ENCODE measurements at regions not wholly inside any gene's neighbourhood (a gene's known extent, or its start where the extent isn't known, plus 50 kb on each side); places are given as distances from the start of the nearest gene placed in this dataset.

GRCh38 chr4:13067077-13067476, 417.1 kb downstream of the RAB28 start (continued):
- no peak for TF ChIP-seq RCOR1 (IDR thresholded peaks at IDR 0.05; ENCODE audit: low read depth, low read length)
- TF ChIP-seq MAX (IDR thresholded peaks at IDR 0.05): no peak
- no peak for TF ChIP-seq MAFK (IDR thresholded peaks at IDR 0.05; ENCODE audit: partially characterized antibody)

GRCh38 chr4:13059019-13059418, 425.1 kb downstream of the RAB28 start:
- H3K27ac ChIP-seq: no peak overlapping the region
- DNase-seq (ENCODE audit: low read depth in 1 of 2, low spot score in 1 of 2) (no peak), ATAC-seq (no peak), FAIRE-seq (no peak)
- H3K4me1 ChIP-seq: no peaks in the 10 kb centered on the region
- TF ChIP-seq RCOR1 (IDR thresholded peaks at IDR 0.05; ENCODE audit: low read depth, low read length): no peak
- no peak for TF ChIP-seq EHMT2 (IDR thresholded peaks at IDR 0.05; ENCODE audit: low read depth)
- no peak for TF ChIP-seq FOSB (CRISPR knock-in tag; IDR thresholded peaks at IDR 0.05)
- TF ChIP-seq MAX (IDR thresholded peaks at IDR 0.05): no peak
- TF ChIP-seq HDAC2 (IDR thresholded peaks at IDR 0.05): no peak
- TF ChIP-seq ZSCAN20 (CRISPR knock-in tag; IDR thresholded peaks at IDR 0.05): no peak
- no peak for TF ChIP-seq ZFP36 (IDR thresholded peaks at IDR 0.05; ENCODE audit: borderline replicate concordance, partially characterized antibody)
- no peak for TF ChIP-seq HMGXB4 (CRISPR knock-in tag; IDR thresholded peaks at IDR 0.05; ENCODE audit: borderline replicate concordance)
- no peak for TF ChIP-seq FOSL2 (IDR thresholded peaks at IDR 0.05)
- no peak for TF ChIP-seq FOSL2 (CRISPR knock-in tag; IDR thresholded peaks at IDR 0.05)
- no peak for TF ChIP-seq GATA3 (IDR thresholded peaks at IDR 0.05; ENCODE audit: borderline replicate concordance)
- no peak for TF ChIP-seq CHD2 (IDR thresholded peaks at IDR 0.05; ENCODE audit: low read length, partially characterized antibody)
- TF ChIP-seq CHD4 (IDR thresholded peaks at IDR 0.05; ENCODE audit: borderline replicate concordance): no peak
- TF ChIP-seq TFCP2L1 (CRISPR knock-in tag; IDR thresholded peaks at IDR 0.05): no peak
- TF ChIP-seq HEYL (CRISPR knock-in tag; IDR thresholded peaks at IDR 0.05): no peak
- no peak for TF ChIP-seq ATOH8 (CRISPR knock-in tag; IDR thresholded peaks at IDR 0.05; ENCODE audit: low read depth)
- no peak for TF ChIP-seq USF2 (IDR thresholded peaks at IDR 0.05)
- no peak overlapping the region for H3K4me3 ChIP-seq
- no peak overlapping the region for H3K4me2 ChIP-seq
- POLR2A ChIA-PET: no interaction called here
- H3K9me3 ChIP-seq: no peaks in the 10 kb centered on the region
- 2% methylated on average over 4 of the region's 4 CpGs for WGBS (ENCODE audit: missing lambda C conversion rate)
- CTCF ChIA-PET: no interaction called here

- CTCF ChIA-PET: no interaction called here
- POLR2A ChIA-PET: no interaction called here
- FAIRE-seq: no peak
- Histone ChIP-seq H3K9me3 (no peaks in the 10 kb centered on the region), H3K4me2 (no peak overlapping the region), H3K27ac (no peak overlapping the region), H3K4me3 (no peak overlapping the region), H3K4me1 (no peaks in the 10 kb centered on the region)
- no peak for DNase-seq (ENCODE audit: low read depth in 1 of 2, low spot score in 1 of 2)
- WGBS (ENCODE audit: missing lambda C conversion rate): 13% methylated on average over 3 of the region's 4 CpGs
- ATAC-seq: no peak
- TF ChIP-seq JUN (IDR thresholded peaks at IDR 0.05) (no peak), ZFP36 (IDR thresholded peaks at IDR 0.05; ENCODE audit: borderline replicate concordance, partially characterized antibody) (no peak), HOXB13 (CRISPR knock-in tag; IDR thresholded peaks at IDR 0.05; ENCODE audit: low read depth) (no peak), MAX (IDR thresholded peaks at IDR 0.05) (no peak), ELK1 (IDR thresholded peaks at IDR 0.05; ENCODE audit: low read depth, low read length) (no peak), CHD2 (IDR thresholded peaks at IDR 0.05; ENCODE audit: low read length, partially characterized antibody) (no peak), CEBPB (IDR thresholded peaks at IDR 0.05) (no peak), CBX8 (IDR thresholded peaks at IDR 0.05) (no peak), USF2 (IDR thresholded peaks at IDR 0.05) (no peak), RNF2 (IDR thresholded peaks at IDR 0.05; ENCODE audit: borderline replicate concordance, low read depth) (no peak), HDAC2 (IDR thresholded peaks at IDR 0.05) (no peak), BCL3 (IDR thresholded peaks at IDR 0.05) (no peak), EHF (CRISPR knock-in tag; IDR thresholded peaks at IDR 0.05) (no peak), FOXS1 (CRISPR knock-in tag; IDR thresholded peaks at IDR 0.05) (no peak), KDM1A (IDR thresholded peaks at IDR 0.05; ENCODE audit: low read depth) (no peak)
Observed at GRCh38 chr4:13056630-13057189, 427.4 kb downstream of the RAB28 start.
